Heart left ventricle (tissue), 13 donors: ENCODE measurements at regions not wholly inside any gene's neighbourhood (a gene's known extent, or its start where the extent isn't known, plus 50 kb on each side); places are given as distances from the start of the nearest gene placed in this dataset.

Experiments
- CTCF ChIP-seq, 12 donors: fragments of 200-600 bp; sonication (generic) in 4 of 12; IDR thresholded peaks; one replicate each; pipeline versions ENCODE4 v1.5.0 to v1.8.0; 2018 to 2022; ENCODE audit warnings: antibody characterized with exemption in 12 of 12, mild to moderate bottlenecking in 5 of 12
- POLR2A ChIP-seq, 2 donors: fragments of 450-650 bp; IDR thresholded peaks; one replicate each; pipeline ENCODE4 v1.6.1; 2017; ENCODE audit warnings: antibody characterized with exemption in 2 of 2, mild to moderate bottlenecking in 2 of 2, moderate library complexity in 2 of 2
- donor health status: ischemic (EF 13 %, LVEDD 7.1; RV severe dilation, severe dysfunction).
- donor health status: DM: no; HTN: yes; CAD: no.
- donor health status: DM: no; HTN: no; CAD: no.
- donor health status: ischemic (EF 25% LVEDD 6.9; RV normal size, moderate dysfunction).
- donor health status: ischemic (EF 25% LVEDD 5.7; RV mildly dilated, moderate dysfunction).
- donor health status: ischemic (EF 35%, LVEDD 5.7; RV mildly dilated, moderate dysfunction).
- donor health status: nonischemic (EF 11% LVEDD 7.7; RV severe dilation, severe dysfunction).
- donor health status: DM: yes; HTN: yes; CAD: no.
- donor health status: PGD.
- donor health status: ischemic (EF 29% LVEDD 5.4; RV normal size, mild dysfunction).
- donor health status: nonischemic (EF 23%, LVEDD 6.1; RV moderate dilation, normal function).

GRCh38 chr7:110017405-110017804, 1073.5 kb upstream of the LRRN3 start:
- TF ChIP-seq CTCF (IDR thresholded peaks at IDR 0.05) (no peak), POLR2A (IDR thresholded peaks at IDR 0.05) (no peak)
